ENCODE measurements at regions not wholly inside any gene's neighbourhood (a gene's known extent, or its start where the extent isn't known, plus 50 kb on each side); places are given as distances from the start of the nearest gene placed in this dataset.

DNA sequence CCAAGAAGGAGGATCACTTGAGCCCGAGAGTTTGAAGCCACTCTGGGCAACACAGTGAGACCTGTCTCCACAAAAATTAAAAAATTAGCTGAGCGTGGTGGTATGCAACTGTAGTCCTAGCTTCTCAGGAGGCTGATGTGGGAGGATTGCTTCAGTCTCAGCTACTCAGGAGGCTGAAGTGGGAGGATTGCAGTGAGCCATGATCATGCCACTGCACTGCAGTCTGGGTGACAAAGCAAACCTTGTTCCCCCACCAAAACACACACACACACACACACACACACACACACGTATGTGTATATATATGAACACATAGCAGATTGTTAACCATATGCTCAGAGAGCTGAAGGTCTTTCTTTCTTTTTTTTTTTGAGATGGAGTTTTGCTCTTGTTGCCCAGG, 157.5 kb upstream of the MAST4 start:
- TF ChIP-seq, protein P1, sequence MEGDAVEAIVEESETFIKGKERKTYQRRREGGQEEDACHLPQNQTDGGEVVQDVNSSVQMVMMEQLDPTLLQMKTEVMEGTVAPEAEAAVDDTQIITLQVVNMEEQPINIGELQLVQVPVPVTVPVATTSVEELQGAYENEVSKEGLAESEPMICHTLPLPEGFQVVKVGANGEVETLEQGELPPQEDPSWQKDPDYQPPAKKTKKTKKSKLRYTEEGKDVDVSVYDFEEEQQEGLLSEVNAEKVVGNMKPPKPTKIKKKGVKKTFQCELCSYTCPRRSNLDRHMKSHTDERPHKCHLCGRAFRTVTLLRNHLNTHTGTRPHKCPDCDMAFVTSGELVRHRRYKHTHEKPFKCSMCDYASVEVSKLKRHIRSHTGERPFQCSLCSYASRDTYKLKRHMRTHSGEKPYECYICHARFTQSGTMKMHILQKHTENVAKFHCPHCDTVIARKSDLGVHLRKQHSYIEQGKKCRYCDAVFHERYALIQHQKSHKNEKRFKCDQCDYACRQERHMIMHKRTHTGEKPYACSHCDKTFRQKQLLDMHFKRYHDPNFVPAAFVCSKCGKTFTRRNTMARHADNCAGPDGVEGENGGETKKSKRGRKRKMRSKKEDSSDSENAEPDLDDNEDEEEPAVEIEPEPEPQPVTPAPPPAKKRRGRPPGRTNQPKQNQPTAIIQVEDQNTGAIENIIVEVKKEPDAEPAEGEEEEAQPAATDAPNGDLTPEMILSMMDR (IDR thresholded peaks at IDR 0.05), result no peak
- TF ChIP-seq POLR2A (IDR thresholded peaks at IDR 0.05), result no peak
- no peak for TF ChIP-seq EP300 (IDR thresholded peaks at IDR 0.05)

All from ovary (tissue), 3 donors.